ENCODE measurements at regions not wholly inside any gene's neighbourhood (a gene's known extent, or its start where the extent isn't known, plus 50 kb on each side); places are given as distances from the start of the nearest gene placed in this dataset.
A peak's percentile ranks its signal among the peaks of the same experiment; 100 is the strongest.

DNA sequence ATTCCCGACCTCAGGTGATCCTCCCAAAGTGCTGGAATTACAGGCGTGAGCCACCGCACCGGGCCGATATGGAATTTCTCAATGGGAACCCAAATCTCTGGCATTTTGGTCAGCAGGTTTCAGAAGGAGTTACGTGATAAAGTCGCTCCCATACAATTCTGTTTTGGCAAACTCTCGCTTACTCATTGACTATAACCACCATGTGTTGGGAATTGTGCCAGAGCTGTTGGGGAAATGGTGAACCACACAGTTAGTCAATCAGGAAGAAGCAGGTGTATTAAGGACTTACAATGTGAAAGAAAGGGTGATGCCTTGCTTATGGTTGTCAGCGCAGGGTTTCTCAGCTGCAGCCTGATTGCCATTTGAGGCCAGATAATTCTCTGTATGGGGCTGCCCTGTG is 410.5 kb downstream of the QKI start:
- no peak overlapping the region for H2AK5ac ChIP-seq (ENCODE audit: low read depth, low read length)
- BruUV-seq (replicated peaks) = no TSS peak
- H3K23ac ChIP-seq (ENCODE audit: low read depth, low read length) = no peak overlapping the region
- ChIA-PET POLR2A (ENCODE audit: unreplicated experiment) (no interaction called here), CTCF (interaction anchor here (0.6 kb wide), 1 partner anchor 159 kb away, joined by 5 read pairs; no protein-coding TSS in a partner anchor)
- H3K4me2 ChIP-seq (ENCODE audit: low read depth, low read length) = no peak overlapping the region
- H3K4ac ChIP-seq (ENCODE audit: low read depth, low read length) = no peak overlapping the region
- TF ChIP-seq, protein P1, sequence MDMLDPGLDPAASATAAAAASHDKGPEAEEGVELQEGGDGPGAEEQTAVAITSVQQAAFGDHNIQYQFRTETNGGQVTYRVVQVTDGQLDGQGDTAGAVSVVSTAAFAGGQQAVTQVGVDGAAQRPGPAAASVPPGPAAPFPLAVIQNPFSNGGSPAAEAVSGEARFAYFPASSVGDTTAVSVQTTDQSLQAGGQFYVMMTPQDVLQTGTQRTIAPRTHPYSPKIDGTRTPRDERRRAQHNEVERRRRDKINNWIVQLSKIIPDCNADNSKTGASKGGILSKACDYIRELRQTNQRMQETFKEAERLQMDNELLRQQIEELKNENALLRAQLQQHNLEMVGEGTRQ (IDR thresholded peaks at IDR 0.05; ENCODE audit: low read depth, low read length) = no peak
- TF ChIP-seq MAZ (IDR thresholded peaks at IDR 0.05; ENCODE audit: borderline replicate concordance, low read depth, low read length) (no peak), NFE2L2 (IDR thresholded peaks at IDR 0.05; ENCODE audit: low read depth, low read length) (no peak), CHD1 (IDR thresholded peaks at IDR 0.05; ENCODE audit: low read depth, low read length) (no peak), MAFK (IDR thresholded peaks at IDR 0.05; ENCODE audit: low read depth, low read length) (no peak), FOS (IDR thresholded peaks at IDR 0.05; ENCODE audit: low read depth, low read length) (no peak), RFX5 (IDR thresholded peaks at IDR 0.05; ENCODE audit: low read depth, low read length) (no peak), SMC3 (IDR thresholded peaks at IDR 0.05; ENCODE audit: low read depth, low read length) (no peak), RAD21 (IDR thresholded peaks at IDR 0.05; ENCODE audit: low read length) (no peak), BHLHE40 (IDR thresholded peaks at IDR 0.05; ENCODE audit: low read depth, low read length) (no peak), MXI1 (IDR thresholded peaks at IDR 0.05; ENCODE audit: borderline replicate concordance, low read depth, low read length) (no peak), CTCF (conservative IDR thresholded peaks at IDR 0.05; ENCODE audit: low read depth, low read length) (no peak), CEBPB (IDR thresholded peaks at IDR 0.05; ENCODE audit: low read depth, low read length) (no peak), RCOR1 (IDR thresholded peaks at IDR 0.05; ENCODE audit: insufficient replicate concordance, low read length) (no peak), POLR2A (IDR thresholded peaks at IDR 0.05; ENCODE audit: low read depth, low read length) (no peak)
- TF ChIP-seq, protein P2, sequence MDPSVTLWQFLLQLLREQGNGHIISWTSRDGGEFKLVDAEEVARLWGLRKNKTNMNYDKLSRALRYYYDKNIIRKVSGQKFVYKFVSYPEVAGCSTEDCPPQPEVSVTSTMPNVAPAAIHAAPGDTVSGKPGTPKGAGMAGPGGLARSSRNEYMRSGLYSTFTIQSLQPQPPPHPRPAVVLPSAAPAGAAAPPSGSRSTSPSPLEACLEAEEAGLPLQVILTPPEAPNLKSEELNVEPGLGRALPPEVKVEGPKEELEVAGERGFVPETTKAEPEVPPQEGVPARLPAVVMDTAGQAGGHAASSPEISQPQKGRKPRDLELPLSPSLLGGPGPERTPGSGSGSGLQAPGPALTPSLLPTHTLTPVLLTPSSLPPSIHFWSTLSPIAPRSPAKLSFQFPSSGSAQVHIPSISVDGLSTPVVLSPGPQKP (IDR thresholded peaks at IDR 0.05; ENCODE audit: borderline replicate concordance, low read depth, low read length) = no peak
- no peak overlapping the region for H3K14ac ChIP-seq (replicated peaks; ENCODE audit: low read depth, low read length)
- H3K27ac ChIP-seq (ENCODE audit: insufficient read depth, low read length) = no peak overlapping the region
- H3K79me1 ChIP-seq (ENCODE audit: low read depth in 1 of 2, low read length in 2 of 2) = no peaks in the 10 kb centered on the region
- no peak overlapping the region for H4K5ac ChIP-seq (ENCODE audit: low read depth, low read length)
- no peak overlapping the region for H2AFZ ChIP-seq (replicated peaks; ENCODE audit: low read length, poor library complexity)
- H3K9me3 ChIP-seq (ENCODE audit: control insufficient read depth, insufficient read depth, low read length) = no peaks in the 10 kb centered on the region
- intact Hi-C loops (cut with micrococcal nuclease) (no loop called here), dilution Hi-C loops (cut with HindIII; ENCODE audit: low sequenced_read_pairs, unreplicated experiment) (no loop called here), in situ Hi-C loops (cut with MboI; ENCODE audit: low sequenced_read_pairs) (no loop called here)
- H3K18ac ChIP-seq (ENCODE audit: low read depth, low read length) = no peak overlapping the region
- H3K4me3 ChIP-seq (ENCODE audit: insufficient read depth, low read depth, low read length) = no peak overlapping the region
- no peak overlapping the region for H3K56ac ChIP-seq (ENCODE audit: extremely low read depth, insufficient read depth, low read length)
- no peaks in the 10 kb centered on the region for H3K9me1 ChIP-seq (ENCODE audit: insufficient read depth, low read length)
- no peak overlapping the region for H2BK5ac ChIP-seq (ENCODE audit: low read depth, low read length, poor library complexity, severe bottlenecking)
- H3K9ac ChIP-seq (ENCODE audit: low read depth, low read length) = no peak overlapping the region
- H2AK9ac ChIP-seq (replicated peaks; ENCODE audit: low read depth, low read length, poor library complexity) = peak overlapping the region; percentile 15
- DNase-seq = peak; percentile 76
- no peaks in the 10 kb centered on the region for H3K36me3 ChIP-seq (ENCODE audit: control insufficient read depth, insufficient read depth, low read length)
- H2BK15ac ChIP-seq (ENCODE audit: low read depth, low read length) = no peak overlapping the region
- H3K4me1 ChIP-seq (ENCODE audit: control insufficient read depth, insufficient read depth, low read length) = no peaks in the 10 kb centered on the region
- H4K8ac ChIP-seq (ENCODE audit: low read depth in 2 of 2, low read length in 2 of 2) = no peak overlapping the region
- no peak overlapping the region for H2BK20ac ChIP-seq (ENCODE audit: low read depth, low read length)
- no peak overlapping the region for H2BK120ac ChIP-seq (ENCODE audit: low read depth, low read length)
- no CpG with 5 or more reads among the region's 9 CpGs for WGBS, 2 experiments (ENCODE audit: extremely low coverage in 2 of 2, insufficient read length in 1 of 2)
- H4K20me1 ChIP-seq (ENCODE audit: insufficient read depth, low read length) = no peaks in the 10 kb centered on the region
- H3K27me3 ChIP-seq (ENCODE audit: control insufficient read depth, insufficient read depth, low read length) = peaks cover 6% of the 10 kb centered on the region
- H4K91ac ChIP-seq (ENCODE audit: insufficient read depth, low read depth, low read length) = no peak overlapping the region
- ATAC-seq (ENCODE audit: low read depth) = no peak

Data from IMR-90 (cell line).